ENCODE measurements at regions not wholly inside any gene's neighbourhood (a gene's known extent, or its start where the extent isn't known, plus 50 kb on each side); places are given as distances from the start of the nearest gene placed in this dataset.

GRCh38 chr9:95764533-95765319 lies 110.8 kb upstream of the ERCC6L2 start:
- TF ChIP-seq, protein P1, sequence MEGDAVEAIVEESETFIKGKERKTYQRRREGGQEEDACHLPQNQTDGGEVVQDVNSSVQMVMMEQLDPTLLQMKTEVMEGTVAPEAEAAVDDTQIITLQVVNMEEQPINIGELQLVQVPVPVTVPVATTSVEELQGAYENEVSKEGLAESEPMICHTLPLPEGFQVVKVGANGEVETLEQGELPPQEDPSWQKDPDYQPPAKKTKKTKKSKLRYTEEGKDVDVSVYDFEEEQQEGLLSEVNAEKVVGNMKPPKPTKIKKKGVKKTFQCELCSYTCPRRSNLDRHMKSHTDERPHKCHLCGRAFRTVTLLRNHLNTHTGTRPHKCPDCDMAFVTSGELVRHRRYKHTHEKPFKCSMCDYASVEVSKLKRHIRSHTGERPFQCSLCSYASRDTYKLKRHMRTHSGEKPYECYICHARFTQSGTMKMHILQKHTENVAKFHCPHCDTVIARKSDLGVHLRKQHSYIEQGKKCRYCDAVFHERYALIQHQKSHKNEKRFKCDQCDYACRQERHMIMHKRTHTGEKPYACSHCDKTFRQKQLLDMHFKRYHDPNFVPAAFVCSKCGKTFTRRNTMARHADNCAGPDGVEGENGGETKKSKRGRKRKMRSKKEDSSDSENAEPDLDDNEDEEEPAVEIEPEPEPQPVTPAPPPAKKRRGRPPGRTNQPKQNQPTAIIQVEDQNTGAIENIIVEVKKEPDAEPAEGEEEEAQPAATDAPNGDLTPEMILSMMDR (IDR thresholded peaks at IDR 0.05 in 4 of 5, conservative IDR thresholded peaks at IDR 0.05 in 1 of 5): no peak
- no peak for TF ChIP-seq POLR2A (IDR thresholded peaks at IDR 0.05)

All from gastrocnemius medialis (tissue), 4 donors.